GM18867 (cell line): ENCODE measurements at regions not wholly inside any gene's neighbourhood (a gene's known extent, or its start where the extent isn't known, plus 50 kb on each side); places are given as distances from the start of the nearest gene placed in this dataset.
A peak's percentile ranks its signal among the peaks of the same experiment; 100 is the strongest.
"Not testable (repeated sequence)": the region's sequence is repeated elsewhere in the genome, so short reads cannot be mapped to it uniquely, and the experiment has no call there.

Experiments used
- ATAC-seq: cut with Tn5 transposase; IDR thresholded peaks from one replicate; pipeline ENCODE4 v1.9.1; 2021; ENCODE audit warnings: mild to moderate bottlenecking, moderate library complexity; ENCODE audit not compliant: unreplicated experiment

GRCh38 chr10:60479305-60480020 is 89.8 kb upstream of the ANK3 start:
- ATAC-seq = peak; percentile 56

GRCh38 chr10:60476451-60476850 is 86.8 kb upstream of the ANK3 start:
- ATAC-seq = no peak

GRCh38 chr10:60473557-60473956 is 83.9 kb upstream of the ANK3 start:
- ATAC-seq = no peak

- no peak for ATAC-seq
Observed at GRCh38 chr10:60470091-60470490, 80.4 kb upstream of the ANK3 start.

- not testable (repeated sequence) for ATAC-seq
Observed at GRCh38 chr10:60469147-60469546, 79.5 kb upstream of the ANK3 start.

- no peak for ATAC-seq
Observed at GRCh38 chr10:60467202-60467546, 77.5 kb upstream of the ANK3 start.

- no peak for ATAC-seq
Observed at GRCh38 chr10:60466267-60467201, 76.9 kb upstream of the ANK3 start.

- no peak for ATAC-seq
Observed at GRCh38 chr10:60465801-60466200, 76.1 kb upstream of the ANK3 start.

- no peak for ATAC-seq
Observed at GRCh38 chr10:60464659-60465058, 75.0 kb upstream of the ANK3 start.

GRCh38 chr10:60463746-60464145 is 74.1 kb upstream of the ANK3 start:
- ATAC-seq = no peak

GRCh38 chr10:60461688-60462087 is 72.0 kb upstream of the ANK3 start:
- no peak for ATAC-seq

- ATAC-seq = no peak
Observed at GRCh38 chr10:60459701-60460457, 70.2 kb upstream of the ANK3 start.

GRCh38 chr10:60456053-60456452 is 66.4 kb upstream of the ANK3 start:
- ATAC-seq = no peak

GRCh38 chr10:60454336-60454735 is 64.7 kb upstream of the ANK3 start:
- ATAC-seq = no peak

- ATAC-seq = no peak
Observed at GRCh38 chr10:60453036-60453435, 63.4 kb upstream of the ANK3 start.

GRCh38 chr10:60450291-60450690 is 60.6 kb upstream of the ANK3 start:
- no peak for ATAC-seq

GRCh38 chr10:60448246-60448645 is 58.6 kb upstream of the ANK3 start:
- ATAC-seq = no peak

- no peak for ATAC-seq
Observed at GRCh38 chr10:60446851-60447250, 57.2 kb upstream of the ANK3 start.

- ATAC-seq = no peak
Observed at GRCh38 chr10:60446070-60446833, 56.6 kb upstream of the ANK3 start.

GRCh38 chr10:60444494-60445064 is 54.9 kb upstream of the ANK3 start:
- ATAC-seq = no peak
